GM19463 (cell line): ENCODE measurements at regions not wholly inside any gene's neighbourhood (a gene's known extent, or its start where the extent isn't known, plus 50 kb on each side); places are given as distances from the start of the nearest gene placed in this dataset.
"Not testable (repeated sequence)": the region's sequence is repeated elsewhere in the genome, so short reads cannot be mapped to it uniquely, and the experiment has no call there.

ENCODE experiments used
- ATAC-seq: cut with Tn5 transposase; IDR thresholded peaks from one replicate; pipeline ENCODE4 v1.9.1; 2021; ENCODE audit warnings: mild to moderate bottlenecking, moderate library complexity; ENCODE audit not compliant: unreplicated experiment

DNA sequence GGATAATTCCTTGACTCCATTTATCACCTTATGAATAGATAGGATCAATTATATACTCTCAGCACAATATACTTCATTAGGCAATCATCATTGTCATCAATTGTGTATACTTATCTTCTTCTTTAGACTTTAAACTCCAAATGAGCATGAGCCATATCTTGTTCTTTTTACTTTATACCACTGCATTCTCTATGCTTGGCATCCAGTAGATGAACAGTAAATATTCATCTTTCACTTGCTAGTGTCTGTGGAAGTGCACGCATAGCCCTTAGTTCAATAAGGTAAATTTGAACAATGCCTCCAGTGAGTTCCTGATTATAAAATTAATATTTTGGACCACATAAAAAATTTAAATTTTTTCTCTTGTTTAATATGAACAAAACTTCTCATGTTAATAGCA is 172.3 kb upstream of the SPRY2 start:
- ATAC-seq: no peak

DNA sequence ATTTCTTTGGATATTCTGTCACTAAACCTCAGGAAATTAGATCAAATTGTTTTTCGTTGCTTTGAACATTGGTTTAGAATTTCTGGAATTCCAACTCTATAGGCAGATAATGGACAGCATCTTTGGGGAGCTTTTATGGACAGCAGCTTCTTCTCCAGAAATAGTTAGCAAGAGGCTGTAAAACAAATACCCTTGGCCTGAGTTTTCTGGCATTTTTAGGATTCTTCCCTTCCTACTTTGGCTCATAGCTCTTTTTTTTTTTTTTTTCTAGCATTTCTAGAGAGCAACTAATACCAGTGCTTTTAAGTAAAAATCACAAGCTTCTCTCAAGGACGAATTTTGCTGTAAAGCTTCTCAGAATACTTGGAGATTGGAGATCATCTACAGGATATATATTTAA is 169.8 kb upstream of the SPRY2 start:
- ATAC-seq: no peak

DNA sequence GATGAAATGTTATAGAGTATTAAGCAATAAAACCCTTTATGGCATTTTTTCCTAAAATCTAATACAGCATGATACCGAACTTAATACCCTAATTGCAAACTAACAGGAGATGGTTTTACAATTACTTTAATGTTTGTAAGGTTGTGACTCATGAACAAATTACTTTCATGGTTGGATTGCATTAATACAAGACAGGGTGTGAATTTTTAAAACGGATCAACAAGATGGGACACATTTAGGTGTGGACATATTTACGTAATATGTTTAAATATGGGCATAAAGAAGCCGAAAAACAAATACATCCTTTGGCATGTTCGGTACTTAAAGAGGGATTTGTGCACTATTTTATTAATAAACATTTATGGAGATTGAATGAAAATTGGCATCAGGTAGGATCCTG is 168.3 kb upstream of the SPRY2 start:
- ATAC-seq: no peak

DNA sequence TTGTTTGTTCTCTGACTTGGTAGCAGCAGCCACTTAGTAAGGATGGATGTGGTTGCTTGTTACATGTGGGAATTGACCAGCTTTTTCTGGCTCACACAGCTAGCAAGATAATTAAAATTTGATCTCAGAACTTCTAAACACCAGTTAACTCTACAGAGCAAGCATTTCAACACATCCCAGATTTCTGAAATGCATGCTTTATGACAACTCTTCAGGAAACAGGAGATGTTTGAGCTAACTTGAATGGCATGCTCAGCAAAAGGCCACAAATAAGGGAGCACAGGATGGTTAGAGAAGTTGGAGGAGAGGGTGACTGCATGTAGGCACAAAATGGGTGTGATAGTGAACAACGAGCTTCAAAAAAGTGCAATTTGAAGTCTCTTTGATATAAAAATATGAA is 167.1 kb upstream of the SPRY2 start:
- ATAC-seq: no peak

DNA sequence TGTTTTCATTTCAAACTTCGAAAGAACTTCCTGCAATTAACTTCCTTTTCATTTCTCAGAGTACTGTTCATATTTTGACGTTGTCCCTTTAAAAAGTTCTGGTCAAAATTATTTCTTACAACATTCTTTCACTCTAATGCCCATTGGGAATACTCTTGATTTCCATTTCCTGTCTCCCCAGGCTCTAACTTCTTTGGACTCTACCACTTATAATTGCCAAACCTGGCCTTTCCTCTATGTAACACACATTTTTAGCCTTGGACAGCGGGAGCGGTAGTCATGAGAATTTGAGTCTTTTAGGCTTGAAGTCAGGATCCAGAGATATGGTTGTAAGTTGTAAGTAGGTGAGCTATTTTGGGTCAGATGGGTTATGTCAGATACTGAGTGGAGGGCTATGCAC is 163.5 kb upstream of the SPRY2 start:
- no peak for ATAC-seq

DNA sequence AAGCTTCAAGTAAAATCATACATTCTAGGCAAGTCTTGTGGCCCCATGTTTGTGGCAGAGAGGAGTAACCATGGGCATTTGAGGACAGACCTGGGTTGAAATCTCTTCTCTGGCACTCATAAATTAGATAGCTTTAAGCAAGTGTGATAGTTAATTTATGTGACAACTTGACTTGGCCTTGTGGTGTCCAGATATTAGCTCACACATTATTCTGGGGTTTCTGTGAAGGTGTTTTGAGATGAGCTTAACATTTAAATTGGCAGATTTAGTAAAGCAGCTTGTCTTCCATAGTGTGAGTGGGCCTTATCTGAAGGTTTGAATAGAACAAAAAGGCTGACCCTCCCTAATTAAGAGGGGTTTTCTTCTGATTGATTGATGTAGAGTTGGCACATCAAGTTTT is 161.4 kb upstream of the SPRY2 start:
- ATAC-seq: no peak

DNA sequence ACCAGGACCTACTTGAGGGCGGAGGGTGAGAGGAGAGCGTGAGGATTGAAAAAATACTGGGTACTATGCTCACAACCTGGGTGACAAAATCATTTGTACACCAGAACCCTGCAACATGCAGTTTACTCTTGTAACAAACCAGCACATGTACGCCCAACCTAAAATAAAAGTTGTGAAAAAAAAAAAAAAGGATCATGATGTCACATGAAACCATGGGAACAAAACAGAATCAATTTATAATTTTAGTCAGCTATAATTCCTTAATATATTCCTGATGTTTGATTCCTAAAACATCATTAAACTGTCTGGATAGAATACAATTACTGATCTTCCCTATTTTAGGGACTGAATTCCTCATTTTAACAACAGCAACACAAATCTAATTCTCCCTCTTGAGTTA is 160.6 kb upstream of the SPRY2 start:
- ATAC-seq: no peak

DNA sequence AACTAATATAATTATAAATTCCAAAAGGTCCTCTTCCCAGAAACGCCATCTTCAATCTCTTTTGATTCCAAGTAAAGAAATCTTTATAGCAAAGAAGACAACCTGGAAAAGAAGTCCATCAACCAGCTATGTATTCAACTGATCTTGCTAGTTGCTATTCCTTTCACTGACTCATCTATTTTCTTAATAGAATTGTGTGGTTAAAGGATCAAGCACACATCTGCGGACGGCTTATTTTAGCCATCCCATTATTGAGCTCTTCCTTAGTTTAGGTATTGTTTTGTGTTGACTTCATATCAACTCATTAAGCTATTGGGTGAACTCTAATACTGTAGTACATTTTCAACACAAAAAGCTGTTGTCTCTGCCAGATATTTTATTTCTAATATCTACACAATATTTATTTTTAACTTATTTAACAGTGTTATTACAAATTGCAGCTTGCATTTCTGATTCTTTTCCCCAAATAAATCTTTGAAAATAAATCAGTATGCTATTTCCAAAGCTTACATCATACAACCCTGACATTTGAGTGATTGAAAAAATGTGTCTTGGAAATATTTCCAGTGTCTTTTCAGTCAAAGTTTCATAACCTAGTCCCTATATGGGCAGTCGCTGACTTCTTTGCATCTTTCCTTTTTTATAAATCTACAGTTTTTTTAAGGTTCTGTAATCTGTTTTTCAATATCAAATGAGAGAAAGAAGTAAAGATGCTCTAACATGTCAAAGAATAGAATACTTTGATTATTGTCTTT is 158.8 kb upstream of the SPRY2 start:
- no peak for ATAC-seq

DNA sequence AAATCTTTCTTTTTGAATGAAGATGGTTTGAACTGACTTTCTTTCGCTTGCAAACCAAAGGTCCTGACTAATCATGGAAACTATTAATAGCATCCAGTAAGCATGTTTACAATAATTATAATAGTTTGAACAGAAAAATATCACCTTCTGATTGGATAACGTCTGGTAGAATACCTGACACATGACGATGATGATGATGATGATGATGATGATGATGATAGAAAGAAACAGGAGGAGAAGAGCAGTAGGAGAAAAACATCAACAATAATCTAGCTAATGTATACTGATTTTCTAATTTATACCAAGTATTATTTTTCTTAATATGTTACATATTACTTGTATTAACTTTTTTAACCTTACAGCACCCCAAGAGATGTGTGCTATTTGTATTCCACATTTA is 157.5 kb upstream of the SPRY2 start:
- no peak for ATAC-seq

DNA sequence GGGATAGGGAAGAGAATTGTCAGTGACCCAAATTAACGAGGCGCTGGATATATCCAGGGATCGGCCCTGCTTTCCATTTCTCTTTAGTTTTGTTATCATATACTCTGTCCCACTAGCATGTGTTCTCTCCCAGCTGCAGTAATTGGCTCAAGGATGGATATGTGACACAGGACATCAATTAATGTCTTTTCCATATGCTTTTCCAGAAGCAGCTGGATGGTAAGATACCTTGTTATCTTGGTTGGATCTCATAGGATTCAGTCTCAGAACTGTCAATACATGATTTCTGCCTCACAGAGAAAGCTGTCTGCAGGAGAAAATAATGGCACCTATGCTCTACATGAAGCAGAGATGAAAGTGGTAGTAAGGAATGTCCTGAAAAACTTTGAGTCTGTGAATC is 157.1 kb upstream of the SPRY2 start:
- ATAC-seq: no peak

DNA sequence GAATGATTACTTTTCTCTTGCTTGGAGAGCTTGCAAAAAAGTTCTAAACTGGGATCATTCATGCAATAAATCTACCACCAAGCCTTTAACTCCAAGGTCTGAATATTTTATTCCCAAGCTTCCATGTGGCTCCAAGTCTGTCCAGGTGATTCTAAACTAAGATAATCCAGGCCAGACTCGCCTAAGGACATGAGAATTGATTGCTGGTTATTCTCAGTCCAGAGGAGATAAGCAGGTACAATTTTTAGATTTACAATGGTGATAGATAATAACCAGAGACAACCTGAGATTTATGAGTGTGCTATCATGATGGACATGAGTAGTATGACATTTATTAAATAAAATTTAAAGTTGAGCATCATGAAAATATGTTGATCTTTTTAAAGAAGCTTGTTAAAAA is 156.5 kb upstream of the SPRY2 start:
- no peak for ATAC-seq

DNA sequence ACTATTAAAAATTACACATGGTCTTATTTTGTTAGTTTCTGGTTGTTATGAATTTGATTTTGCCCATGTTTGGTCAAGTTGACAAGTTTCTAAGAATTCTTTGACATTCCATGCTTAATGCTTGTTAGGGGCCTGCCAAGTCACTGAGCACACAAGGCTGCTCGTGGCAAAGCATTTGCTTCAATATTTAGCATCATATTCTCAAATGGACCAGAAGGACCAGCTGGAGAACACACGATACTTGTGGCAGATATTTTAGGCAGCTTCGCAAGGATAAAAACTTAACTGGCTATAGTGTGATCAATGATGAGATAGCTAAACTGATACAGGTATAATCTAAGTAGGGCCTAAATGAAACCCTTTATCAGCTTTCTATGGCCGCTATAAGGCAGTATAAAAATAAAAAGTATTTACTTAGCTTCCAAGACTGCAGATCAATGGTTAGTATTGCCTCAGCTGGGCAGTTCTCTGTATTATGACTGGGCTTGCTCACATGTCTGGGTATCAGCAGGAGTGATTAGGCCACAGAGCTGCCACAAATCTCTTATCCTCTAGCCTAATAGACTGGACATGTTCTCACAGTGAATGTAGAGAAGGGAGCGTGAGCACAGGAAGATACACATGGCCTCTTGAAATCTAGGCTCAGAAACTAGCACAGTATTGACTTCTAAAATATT is 155.9 kb upstream of the SPRY2 start:
- no peak for ATAC-seq

DNA sequence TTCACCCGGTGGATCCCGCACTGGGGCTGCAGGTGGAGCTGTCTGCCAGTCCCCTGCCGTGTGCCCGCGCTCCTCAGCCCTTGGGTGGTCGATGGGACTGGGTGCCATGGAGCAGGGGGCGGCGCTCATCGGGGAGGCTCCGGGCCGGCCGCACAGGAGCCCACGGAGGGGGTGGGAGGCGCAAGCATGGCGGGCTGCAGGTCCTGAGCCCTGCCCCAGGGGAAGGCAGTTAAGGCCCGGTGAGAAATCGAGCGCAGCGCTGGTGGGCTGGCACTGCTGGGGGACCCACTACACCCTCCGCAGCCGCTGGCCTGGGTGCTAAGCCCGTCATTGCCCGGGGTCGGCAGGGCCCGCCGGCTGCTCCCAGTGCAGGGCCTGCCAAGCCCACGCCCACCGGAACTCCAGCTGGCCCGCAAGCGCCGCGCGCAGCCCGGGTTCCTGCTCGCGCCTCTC is 149.6 kb upstream of the SPRY2 start:
- ATAC-seq: not testable (repeated sequence)

DNA sequence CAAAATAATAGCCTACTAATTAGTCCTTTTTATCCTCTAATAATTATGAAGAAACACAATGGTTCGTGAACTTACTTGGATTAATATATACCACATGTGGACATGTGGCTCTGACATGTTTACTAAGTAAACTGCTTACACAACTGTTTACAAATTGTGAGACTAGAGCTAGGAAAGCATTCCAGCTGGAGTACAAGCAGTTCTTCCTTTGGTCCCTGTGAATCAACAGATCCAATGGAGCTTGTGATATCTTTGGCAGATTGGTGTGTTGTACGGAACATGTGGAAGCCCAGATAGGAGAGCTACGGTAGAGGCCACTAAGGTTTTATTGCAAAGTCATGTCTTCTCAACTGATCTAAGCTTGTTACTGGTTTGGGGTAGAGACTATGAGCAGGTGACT is 145.5 kb upstream of the SPRY2 start:
- no peak for ATAC-seq

DNA sequence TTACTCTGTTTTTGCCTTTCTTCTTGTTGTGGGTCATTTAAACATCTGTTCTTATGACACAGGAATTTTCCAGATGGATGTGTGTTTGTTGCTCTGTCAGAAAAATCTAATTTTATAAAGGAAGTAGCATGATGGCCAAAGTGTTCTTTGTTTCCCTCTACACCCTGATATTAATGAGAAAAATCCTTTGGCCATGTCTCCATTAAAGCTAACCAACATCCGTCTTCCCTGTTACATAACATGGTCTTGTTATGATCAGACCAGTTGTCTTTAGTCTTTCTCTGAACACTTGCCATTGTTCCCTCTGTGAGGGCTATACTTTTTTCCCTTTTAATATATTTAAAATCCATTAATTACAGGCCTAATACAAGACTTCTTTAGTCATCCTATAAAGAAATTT is 142.2 kb upstream of the SPRY2 start:
- ATAC-seq: no peak

DNA sequence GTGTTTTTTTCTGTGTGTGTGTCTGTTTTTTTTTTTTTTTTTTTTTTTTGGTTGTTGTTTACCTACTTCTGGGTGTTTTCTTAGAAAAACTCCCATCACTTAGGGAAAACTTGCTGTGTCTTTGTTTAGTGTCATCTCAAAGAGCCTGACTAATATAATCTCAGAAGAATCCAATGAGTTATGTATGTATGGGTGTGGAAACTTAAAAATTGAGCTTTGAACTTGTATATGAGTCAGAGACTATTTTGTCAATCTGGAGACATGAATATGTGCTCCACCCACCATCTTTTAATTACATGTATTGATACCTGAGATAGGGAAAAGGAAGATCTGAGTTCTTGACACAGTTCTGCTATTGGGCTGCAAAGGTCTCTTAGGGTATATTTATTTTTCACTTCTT is 140.7 kb upstream of the SPRY2 start:
- no peak for ATAC-seq

DNA sequence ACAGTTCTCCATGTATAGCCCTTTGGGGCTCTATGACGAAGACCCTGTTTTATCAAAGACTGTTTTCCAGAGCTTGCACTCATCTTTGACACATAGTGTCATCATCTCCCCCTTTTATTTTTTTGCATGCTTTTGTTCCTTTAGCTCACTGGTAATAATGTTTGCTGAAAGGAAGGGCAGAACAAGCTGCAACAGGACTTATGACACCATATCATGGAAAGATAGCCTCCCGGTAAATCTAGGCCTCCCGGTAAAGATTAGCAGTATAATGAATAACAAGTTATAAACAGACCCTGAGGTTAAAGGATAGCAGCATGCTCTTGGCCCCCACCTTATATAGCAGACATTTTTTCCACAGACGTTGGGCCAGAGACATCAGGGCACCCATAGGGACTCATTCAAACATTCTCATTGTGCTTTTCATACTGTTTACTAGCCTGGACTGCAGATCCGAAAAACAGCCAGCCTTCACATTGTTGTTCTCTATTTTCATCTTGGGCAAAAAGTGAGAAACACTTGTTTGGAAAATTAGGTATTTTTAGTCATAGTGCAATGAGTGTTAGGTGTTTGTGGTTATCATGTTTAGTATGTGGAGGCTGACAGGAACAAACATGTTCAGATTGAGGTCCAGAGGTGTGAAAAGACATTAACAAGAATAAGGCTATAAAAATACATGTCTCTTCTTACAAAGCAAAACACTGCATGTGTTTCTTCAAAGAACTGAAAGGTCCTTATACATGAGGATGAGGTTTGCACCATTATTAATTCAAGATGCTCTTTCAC is 136.9 kb upstream of the SPRY2 start:
- ATAC-seq: peak; percentile 57

DNA sequence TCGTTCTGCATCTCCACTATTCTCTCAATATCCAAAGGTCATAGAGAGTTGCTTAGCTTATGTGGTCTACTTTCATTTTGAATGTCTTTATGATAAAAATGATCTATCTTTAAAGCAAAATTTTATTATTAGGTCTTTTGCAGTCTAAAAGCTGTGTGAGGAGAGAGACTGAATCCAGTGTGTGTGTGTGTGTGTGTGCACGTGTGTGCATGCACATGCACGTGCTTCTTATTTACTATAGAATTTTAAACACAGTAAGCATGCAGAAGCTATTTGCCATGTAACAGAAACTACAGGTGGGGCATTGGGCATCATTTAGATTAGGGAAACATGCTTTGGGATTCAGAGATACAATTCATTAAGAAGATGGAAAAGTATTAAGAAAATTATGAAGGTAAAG is 136.0 kb upstream of the SPRY2 start:
- no peak for ATAC-seq

DNA sequence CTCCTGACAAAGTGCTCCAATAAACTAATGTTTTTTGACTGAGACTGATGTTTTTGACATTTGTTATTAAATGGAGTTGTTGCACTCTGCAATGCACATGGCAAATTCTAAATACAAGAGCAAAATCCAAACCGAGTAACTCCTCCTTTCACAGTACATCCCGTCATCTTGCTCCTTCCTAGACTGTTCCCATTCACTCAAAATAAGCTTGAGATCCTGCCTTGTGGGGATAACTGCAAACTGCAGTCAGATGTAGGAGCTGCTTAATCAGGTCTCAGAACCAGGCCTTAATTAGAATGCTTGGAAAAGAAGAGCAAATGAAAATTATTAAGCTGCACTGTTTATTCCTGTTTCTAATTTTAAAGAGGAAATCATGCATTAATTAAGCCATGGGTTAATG is 134.8 kb upstream of the SPRY2 start:
- no peak for ATAC-seq

DNA sequence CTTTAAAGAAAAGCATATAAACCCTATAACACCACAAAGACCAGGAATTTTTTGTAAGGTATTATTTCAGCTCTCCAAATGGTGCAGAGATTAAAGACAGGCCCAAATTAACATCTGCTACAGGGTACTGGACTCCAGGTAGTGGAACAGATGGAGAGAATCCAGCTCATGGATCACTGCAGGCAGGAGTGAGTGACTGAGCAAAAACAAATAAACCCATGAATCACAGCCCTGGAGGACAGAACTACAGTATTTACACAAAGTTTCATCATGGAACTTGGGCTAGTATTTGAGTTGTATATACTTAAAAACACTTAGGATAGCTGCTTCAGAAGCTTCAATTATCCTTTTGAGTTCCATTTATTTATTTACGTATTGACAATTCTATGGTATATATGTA is 132.8 kb upstream of the SPRY2 start:
- no peak for ATAC-seq

DNA sequence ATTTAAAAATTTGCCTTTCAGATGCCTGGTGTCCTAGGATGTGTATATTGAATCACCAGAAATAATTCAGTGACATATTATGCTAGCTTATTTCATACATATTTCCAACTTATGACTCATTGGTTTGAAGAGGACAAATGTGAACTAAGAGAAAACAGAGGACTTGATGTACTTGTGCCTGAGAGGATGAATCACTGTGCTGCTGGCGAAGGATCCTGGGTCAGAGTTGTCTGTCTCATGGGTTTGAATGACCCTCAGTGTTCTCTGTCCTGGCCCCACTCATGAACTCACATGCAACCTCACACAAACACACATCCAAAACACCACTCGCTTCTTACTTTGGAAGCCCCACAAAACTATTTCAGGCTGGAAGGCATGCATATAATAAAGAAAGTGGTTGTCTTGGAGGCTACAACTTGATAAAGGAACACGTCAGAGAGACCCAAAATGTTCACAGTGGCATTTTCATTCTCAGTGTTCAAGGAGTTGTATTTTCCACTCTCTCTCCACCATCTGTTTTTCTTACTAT is 129.0 kb upstream of the SPRY2 start:
- no peak for ATAC-seq
